H9 (cell line): ENCODE measurements at regions not wholly inside any gene's neighbourhood (a gene's known extent, or its start where the extent isn't known, plus 50 kb on each side); places are given as distances from the start of the nearest gene placed in this dataset.

Experiments used
- DNase-seq: peaks from one replicate; pipeline ENCODE4 v3.0.0-alpha.2; 2017
- H2AFZ ChIP-seq: one replicate; pipeline ENCODE4 v1.6.1; 2013; ENCODE audit warnings: mild to moderate bottlenecking, low read length, control low read depth, moderate library complexity
- H2AK5ac ChIP-seq: 2 replicates; pipeline ENCODE4 v1.6.1; 2013; ENCODE audit warnings: low read length, control low read depth, mixed read lengths; ENCODE audit not compliant: insufficient read length
- H2BK120ac ChIP-seq: one replicate; pipeline ENCODE4 v1.6.1; 2013; ENCODE audit warnings: low read depth, mild to moderate bottlenecking, low read length, control low read depth, inconsistent platforms; ENCODE audit not compliant: poor library complexity, severe bottlenecking
- H2BK12ac ChIP-seq: 2 replicates; pipeline ENCODE4 v1.6.1; 2013; ENCODE audit warnings: low read length, control low read depth, mixed read lengths, low read depth; ENCODE audit not compliant: insufficient read length
- H2BK15ac ChIP-seq: 2 replicates; pipeline ENCODE4 v1.6.1; 2013; ENCODE audit warnings: low read depth, low read length, control low read depth
- H2BK20ac ChIP-seq: one replicate; pipeline ENCODE4 v1.6.1; 2013; ENCODE audit warnings: low read depth, mild to moderate bottlenecking, low read length, control low read depth, inconsistent platforms; ENCODE audit not compliant: poor library complexity, severe bottlenecking
- H2BK5ac ChIP-seq: 2 replicates; pipeline ENCODE4 v1.6.1; 2013; ENCODE audit warnings: low read length, control low read depth, mixed read lengths; ENCODE audit not compliant: insufficient read length
- H3K14ac ChIP-seq: 2 replicates; pipeline ENCODE4 v1.6.1; 2013; ENCODE audit warnings: low read length, control low read depth; ENCODE audit not compliant: insufficient read depth
- H3K18ac ChIP-seq: 2 replicates; pipeline ENCODE4 v1.6.1; 2013; ENCODE audit warnings: low read depth, mild to moderate bottlenecking, mixed read lengths, low read length, control low read depth; ENCODE audit not compliant: insufficient read length
- H3K23ac ChIP-seq: 2 replicates; pipeline ENCODE4 v1.6.1; 2013; ENCODE audit warnings: low read length, control low read depth, mixed read lengths, low read depth; ENCODE audit not compliant: insufficient read length
- H3K23me2 ChIP-seq: 2 replicates; pipeline ENCODE4 v1.6.1; 2013; ENCODE audit warnings: low read depth, mild to moderate bottlenecking, mixed read lengths, low read length, control low read depth; ENCODE audit not compliant: insufficient read length, poor library complexity, severe bottlenecking
- H3K27ac ChIP-seq: 2 replicates; pipeline ENCODE4 v1.5.1; 2013; ENCODE audit warnings: low read length, control low read depth, mixed read lengths, low read depth; ENCODE audit not compliant: insufficient read length
- H3K27me3 ChIP-seq: 2 replicates; pipeline ENCODE4 v1.6.1; 2013; ENCODE audit warnings: low read length, control low read depth, inconsistent platforms; ENCODE audit not compliant: insufficient read depth
- H3K4ac ChIP-seq: 2 replicates; pipeline ENCODE4 v1.6.1; 2013; ENCODE audit warnings: low read depth, mild to moderate bottlenecking, control low read depth, inconsistent platforms, low read length, moderate library complexity
- H3K4me1 ChIP-seq: 2 replicates; pipeline ENCODE4 v1.6.1; 2013; ENCODE audit warnings: low read length, control low read depth, inconsistent platforms; ENCODE audit not compliant: insufficient read depth
- H3K4me2 ChIP-seq: 2 replicates; pipeline ENCODE4 v1.6.1; 2013; ENCODE audit warnings: low read length, control low read depth, mixed read lengths; ENCODE audit not compliant: insufficient read length, insufficient read depth
- H3K56ac ChIP-seq: 2 replicates; pipeline ENCODE4 v1.6.1; 2013; ENCODE audit warnings: low read depth, mild to moderate bottlenecking, mixed read lengths, low read length, control low read depth; ENCODE audit not compliant: insufficient read length
- H3K79me1 ChIP-seq: 2 replicates; pipeline ENCODE4 v1.6.1; 2013; ENCODE audit warnings: low read depth, mild to moderate bottlenecking, moderate library complexity, low read length, control low read depth, inconsistent platforms; ENCODE audit not compliant: insufficient read depth, poor library complexity, severe bottlenecking
- H3K79me2 ChIP-seq: 2 replicates; pipeline ENCODE4 v1.6.1; 2013; ENCODE audit warnings: low read length, control low read depth, inconsistent platforms; ENCODE audit not compliant: insufficient read depth
- H3K9ac ChIP-seq: 2 replicates; pipeline ENCODE4 v1.6.1; 2013; ENCODE audit warnings: low read length, control low read depth, mixed read lengths; ENCODE audit not compliant: insufficient read length; ENCODE audit errors: extremely low read depth
- H3K9me3 ChIP-seq: one replicate; pipeline ENCODE4 v1.6.1; 2013; ENCODE audit warnings: low read depth, low read length, inconsistent platforms; ENCODE audit not compliant: control insufficient read depth
- H3T11ph ChIP-seq: one replicate; pipeline ENCODE4 v1.6.1; 2013; ENCODE audit warnings: mild to moderate bottlenecking, low read length, control low read depth, inconsistent platforms
- H4K20me1 ChIP-seq: one replicate; pipeline ENCODE4 v1.6.1; 2013; ENCODE audit not compliant: control insufficient read depth, insufficient read length, insufficient read depth
- H4K5ac ChIP-seq: 2 replicates; pipeline ENCODE4 v1.6.1; 2013; ENCODE audit warnings: low read depth, mild to moderate bottlenecking, mixed read lengths, low read length, control low read depth; ENCODE audit not compliant: insufficient read length
- H4K8ac ChIP-seq: replicated peaks from 2 replicates; pipeline ENCODE4 v1.6.1; 2013; ENCODE audit warnings: low read length, control low read depth, mixed read lengths, low read depth; ENCODE audit not compliant: insufficient read length
- H4K91ac ChIP-seq: 2 replicates; pipeline ENCODE4 v1.6.1; 2013; ENCODE audit warnings: low read depth, mild to moderate bottlenecking, moderate library complexity, mixed read lengths, low read length, control low read depth; ENCODE audit not compliant: insufficient read length
- H3K27ac Mint-ChIP-seq, 3 experiments: 2 replicates in 2 of 3; 3 replicates in 1 of 3; pipeline ENCODE4 v1.8.0; 2020 to 2021; ENCODE audit warnings: mixed read lengths in 3 of 3, mild to moderate bottlenecking in 1 of 3, moderate library complexity in 1 of 3
- H3K27me3 Mint-ChIP-seq: 2 replicates; pipeline ENCODE4 v1.8.0; 2021; ENCODE audit warnings: low read depth, mild to moderate bottlenecking, moderate library complexity, mixed read lengths
- H3K36me3 Mint-ChIP-seq, 3 experiments: 2 replicates in 2 of 3; 3 replicates in 1 of 3; pipeline ENCODE4 v1.8.0; 2020 to 2021; ENCODE audit warnings: low read depth in 3 of 3, mixed read lengths in 3 of 3; ENCODE audit not compliant: insufficient read depth in 1 of 3
- H3K4me1 Mint-ChIP-seq, 2 experiments: 2 replicates each; pipeline ENCODE4 v1.8.0; 2020; ENCODE audit warnings: mixed read lengths in 2 of 2
- H3K4me3 Mint-ChIP-seq, 2 experiments: 2 replicates in 1 of 2; 3 replicates in 1 of 2; pipeline ENCODE4 v1.8.0; 2020 to 2021; ENCODE audit warnings: mild to moderate bottlenecking in 2 of 2, mixed read lengths in 2 of 2, moderate library complexity in 1 of 2
- H3K9me3 Mint-ChIP-seq, 2 experiments: 2 replicates in 1 of 2; 3 replicates in 1 of 2; pipeline ENCODE4 v1.8.0; 2020; ENCODE audit warnings: mild to moderate bottlenecking in 2 of 2, mixed read lengths in 2 of 2, moderate library complexity in 1 of 2
- CTCF ChIP-seq: fragments of 200-600 bp; sonication (generic); conservative IDR thresholded peaks from 3 replicates; pipeline ENCODE4 v1.8.0; 2021; ENCODE audit warnings: antibody characterized with exemption, mild to moderate bottlenecking
- WGBS: extraction: QIAGEN DNeasy Blood & Tissue Kit; methylation state at CpG from one replicate; pipeline ENCODE4 v1.1.7; 2013; ENCODE audit warnings: missing lambda C conversion rate, low lambda C conversion rate, mixed read lengths; ENCODE audit not compliant: insufficient read length; ENCODE audit errors: extremely low coverage; 5-methylcytosine and 5-hydroxymethylcytosine counted together

- no peaks in the 10 kb centered on the region for H3K27me3 ChIP-seq
- H3K9me3 ChIP-seq: no peaks in the 10 kb centered on the region
- no peak overlapping the region for H3K4me2 ChIP-seq
- H4K91ac ChIP-seq: no peak overlapping the region
- H2BK15ac ChIP-seq: no peak overlapping the region
- WGBS: no CpG with 5 or more reads among the region's 2 CpGs
- no peaks in the 10 kb centered on the region for H4K20me1 ChIP-seq
- H3K4me1 ChIP-seq: no peaks in the 10 kb centered on the region
- no peak overlapping the region for H3K4ac ChIP-seq
- H3K56ac ChIP-seq: no peak overlapping the region
- no peak overlapping the region for H2BK5ac ChIP-seq
- H3K79me1 ChIP-seq: no peaks in the 10 kb centered on the region
- H3K18ac ChIP-seq: no peak overlapping the region
- no peak overlapping the region for H3K23ac ChIP-seq
- H2AK5ac ChIP-seq: no peak overlapping the region
- H3K9ac ChIP-seq: no peak overlapping the region
- no peaks in the 10 kb centered on the region for H3K4me1 Mint-ChIP-seq
- no peak for DNase-seq
- H3K9me3 Mint-ChIP-seq: no peaks in the 10 kb centered on the region
- H3K79me2 ChIP-seq: no peaks in the 10 kb centered on the region
- no peak overlapping the region for H2AFZ ChIP-seq
- no peak overlapping the region for H3T11ph ChIP-seq
- H3K27ac Mint-ChIP-seq: no peak overlapping the region
- no peaks in the 10 kb centered on the region for H3K27me3 Mint-ChIP-seq
- no peak overlapping the region for H3K14ac ChIP-seq
- TF ChIP-seq CTCF: no peak
- H4K5ac ChIP-seq: no peak overlapping the region
- H2BK12ac ChIP-seq: no peak overlapping the region
- no peak overlapping the region for H2BK120ac ChIP-seq
- H3K4me3 Mint-ChIP-seq: no peak overlapping the region
- H3K27ac ChIP-seq: no peak overlapping the region
- H2BK20ac ChIP-seq: no peak overlapping the region
- H3K23me2 ChIP-seq: no peaks in the 10 kb centered on the region
- H4K8ac ChIP-seq: no peak overlapping the region
- H3K36me3 Mint-ChIP-seq: no peaks in the 10 kb centered on the region
Observed at GRCh38 chr13:103528437-103528836, 462.2 kb upstream of the SLC10A2 start.
